ENCODE measurements at regions not wholly inside any gene's neighbourhood (a gene's known extent, or its start where the extent isn't known, plus 50 kb on each side); places are given as distances from the start of the nearest gene placed in this dataset.
A peak's percentile ranks its signal among the peaks of the same experiment; 100 is the strongest.

GRCh38 chr9:107647141-107647540, 157.6 kb upstream of the KLF4 start:
- Mint-ChIP-seq H3K36me3 (ENCODE audit: low read depth) (no peaks in the 10 kb centered on the region), H3K9me3 (no peaks in the 10 kb centered on the region), H3K4me1 (ENCODE audit: low read depth) (no peaks in the 10 kb centered on the region), H3K4me3 (no peak overlapping the region), H3K27ac (no peak overlapping the region), H3K27me3 (ENCODE audit: low read depth) (no peaks in the 10 kb centered on the region)

GRCh38 chr9:107645464-107645833, 155.9 kb upstream of the KLF4 start:
- Mint-ChIP-seq H3K27me3 (ENCODE audit: low read depth) (peaks cover 3% of the 10 kb centered on the region), H3K4me3 (no peak overlapping the region), H3K27ac (no peak overlapping the region)

GRCh38 chr9:107644733-107645463, 155.3 kb upstream of the KLF4 start:
- no peak overlapping the region for H3K27ac Mint-ChIP-seq
- H3K36me3 Mint-ChIP-seq (ENCODE audit: low read depth), result no peaks in the 10 kb centered on the region
- no peaks in the 10 kb centered on the region for H3K9me3 Mint-ChIP-seq
- H3K4me3 Mint-ChIP-seq, result no peak overlapping the region
- H3K4me1 Mint-ChIP-seq (ENCODE audit: low read depth), result no peaks in the 10 kb centered on the region
- peaks cover 8% of the 10 kb centered on the region for H3K27me3 Mint-ChIP-seq (ENCODE audit: low read depth)

More at GRCh38 chr9:107645464-107645833, 155.9 kb upstream of the KLF4 start:
- Mint-ChIP-seq H3K4me1 (ENCODE audit: low read depth) (no peaks in the 10 kb centered on the region), H3K9me3 (no peaks in the 10 kb centered on the region), H3K36me3 (ENCODE audit: low read depth) (no peaks in the 10 kb centered on the region)

GRCh38 chr9:107639426-107639825, 149.9 kb upstream of the KLF4 start:
- H3K27ac Mint-ChIP-seq, result no peak overlapping the region
- H3K36me3 Mint-ChIP-seq (ENCODE audit: low read depth), result no peaks in the 10 kb centered on the region
- H3K4me3 Mint-ChIP-seq, result no peak overlapping the region
- H3K27me3 Mint-ChIP-seq (ENCODE audit: low read depth), result peaks cover 42% of the 10 kb centered on the region
- no peaks in the 10 kb centered on the region for H3K9me3 Mint-ChIP-seq
- peaks cover 4% of the 10 kb centered on the region for H3K4me1 Mint-ChIP-seq (ENCODE audit: low read depth)

GRCh38 chr9:107638521-107639310, 149.1 kb upstream of the KLF4 start:
- peak overlapping the region; percentile 79 for H3K4me3 Mint-ChIP-seq
- H3K36me3 Mint-ChIP-seq (ENCODE audit: low read depth), result no peaks in the 10 kb centered on the region
- peaks cover 42% of the 10 kb centered on the region for H3K27me3 Mint-ChIP-seq (ENCODE audit: low read depth)
- no peak overlapping the region for H3K27ac Mint-ChIP-seq
- H3K9me3 Mint-ChIP-seq, result no peaks in the 10 kb centered on the region
- H3K4me1 Mint-ChIP-seq (ENCODE audit: low read depth), result peaks cover 4% of the 10 kb centered on the region

- Mint-ChIP-seq H3K4me3 (peak overlapping the region; percentile 79), H3K27ac (no peak overlapping the region), H3K4me1 (ENCODE audit: low read depth) (peaks cover 4% of the 10 kb centered on the region), H3K36me3 (ENCODE audit: low read depth) (no peaks in the 10 kb centered on the region), H3K9me3 (no peaks in the 10 kb centered on the region), H3K27me3 (ENCODE audit: low read depth) (peaks cover 42% of the 10 kb centered on the region)
These were observed 148.2 kb upstream of the KLF4 start for GRCh38 chr9:107637421-107638420.

- H3K4me3 Mint-ChIP-seq, result peak overlapping the region; percentile 26
- H3K36me3 Mint-ChIP-seq (ENCODE audit: low read depth), result no peaks in the 10 kb centered on the region
- no peak overlapping the region for H3K27ac Mint-ChIP-seq
- peaks cover 42% of the 10 kb centered on the region for H3K27me3 Mint-ChIP-seq (ENCODE audit: low read depth)
- H3K4me1 Mint-ChIP-seq (ENCODE audit: low read depth), result peaks cover 4% of the 10 kb centered on the region
- H3K9me3 Mint-ChIP-seq, result no peaks in the 10 kb centered on the region
These were observed 147.2 kb upstream of the KLF4 start for GRCh38 chr9:107636571-107637381.

- Mint-ChIP-seq H3K27ac (no peak overlapping the region), H3K4me1 (ENCODE audit: low read depth) (peaks cover 4% of the 10 kb centered on the region), H3K36me3 (ENCODE audit: low read depth) (no peaks in the 10 kb centered on the region), H3K4me3 (no peak overlapping the region), H3K27me3 (ENCODE audit: low read depth) (peaks cover 42% of the 10 kb centered on the region), H3K9me3 (no peaks in the 10 kb centered on the region)
These were observed 146.2 kb upstream of the KLF4 start for GRCh38 chr9:107635803-107636174.

GRCh38 chr9:107635101-107635802, 145.7 kb upstream of the KLF4 start:
- no peak overlapping the region for H3K4me3 Mint-ChIP-seq
- H3K4me1 Mint-ChIP-seq (ENCODE audit: low read depth), result peaks cover 4% of the 10 kb centered on the region
- H3K27ac Mint-ChIP-seq, result no peak overlapping the region
- peaks cover 37% of the 10 kb centered on the region for H3K27me3 Mint-ChIP-seq (ENCODE audit: low read depth)
- no peaks in the 10 kb centered on the region for H3K9me3 Mint-ChIP-seq
- H3K36me3 Mint-ChIP-seq (ENCODE audit: low read depth), result no peaks in the 10 kb centered on the region

GRCh38 chr9:107633406-107633805, 143.8 kb upstream of the KLF4 start:
- H3K36me3 Mint-ChIP-seq (ENCODE audit: low read depth), result no peaks in the 10 kb centered on the region
- no peak overlapping the region for H3K27ac Mint-ChIP-seq
- H3K27me3 Mint-ChIP-seq (ENCODE audit: low read depth), result peaks cover 19% of the 10 kb centered on the region
- H3K9me3 Mint-ChIP-seq, result no peaks in the 10 kb centered on the region
- H3K4me3 Mint-ChIP-seq, result no peak overlapping the region
- peaks cover 3% of the 10 kb centered on the region for H3K4me1 Mint-ChIP-seq (ENCODE audit: low read depth)

- Mint-ChIP-seq H3K4me1 (ENCODE audit: low read depth) (no peaks in the 10 kb centered on the region), H3K36me3 (ENCODE audit: low read depth) (no peaks in the 10 kb centered on the region), H3K27ac (no peak overlapping the region), H3K27me3 (ENCODE audit: low read depth) (peaks cover 14% of the 10 kb centered on the region), H3K4me3 (no peak overlapping the region), H3K9me3 (no peaks in the 10 kb centered on the region)
These were observed 143.1 kb upstream of the KLF4 start for GRCh38 chr9:107632661-107633060.

- H3K4me1 Mint-ChIP-seq (ENCODE audit: low read depth), result no peaks in the 10 kb centered on the region
- no peak overlapping the region for H3K27ac Mint-ChIP-seq
- H3K27me3 Mint-ChIP-seq (ENCODE audit: low read depth), result peaks cover 14% of the 10 kb centered on the region
These were observed 142.6 kb upstream of the KLF4 start for GRCh38 chr9:107632216-107632615.

GRCh38 chr9:107631788-107632187, 142.2 kb upstream of the KLF4 start:
- peaks cover 11% of the 10 kb centered on the region for H3K27me3 Mint-ChIP-seq (ENCODE audit: low read depth)
- H3K27ac Mint-ChIP-seq, result no peak overlapping the region
- H3K9me3 Mint-ChIP-seq, result no peaks in the 10 kb centered on the region
- no peak overlapping the region for H3K4me3 Mint-ChIP-seq
- no peaks in the 10 kb centered on the region for H3K4me1 Mint-ChIP-seq (ENCODE audit: low read depth)
- no peaks in the 10 kb centered on the region for H3K36me3 Mint-ChIP-seq (ENCODE audit: low read depth)

More at GRCh38 chr9:107632216-107632615, 142.6 kb upstream of the KLF4 start:
- H3K36me3 Mint-ChIP-seq (ENCODE audit: low read depth), result no peaks in the 10 kb centered on the region
- no peaks in the 10 kb centered on the region for H3K9me3 Mint-ChIP-seq
- no peak overlapping the region for H3K4me3 Mint-ChIP-seq
